ENCODE measurements at regions not wholly inside any gene's neighbourhood (a gene's known extent, or its start where the extent isn't known, plus 50 kb on each side); places are given as distances from the start of the nearest gene placed in this dataset.

- Histone ChIP-seq H3K4me3 (ENCODE audit: low read depth, low read length) (no peak overlapping the region), H3K27ac (ENCODE audit: extremely low read depth, low read depth, low read length) (no peak overlapping the region), H3K36me3 (ENCODE audit: control insufficient read depth in 2 of 2, insufficient read depth in 1 of 2, low read length in 2 of 2) (no peaks in the 10 kb centered on the region), H3K4me1 (ENCODE audit: control insufficient read depth, insufficient read depth, low read length) (no peaks in the 10 kb centered on the region), H3K9me3 (ENCODE audit: control insufficient read depth, insufficient read depth, low read depth, low read length) (no peaks in the 10 kb centered on the region)
- POLR2A ChIA-PET: no interaction called here
- CTCF ChIA-PET: no interaction called here
- no peak for TF ChIP-seq ZBTB6 (tag by site-specific recombination; IDR thresholded peaks at IDR 0.05)
- TF ChIP-seq ZNF791 (tag by site-specific recombination; IDR thresholded peaks at IDR 0.05): no peak
- no peak for TF ChIP-seq ZNF521 (tag by site-specific recombination; IDR thresholded peaks at IDR 0.05)
- TF ChIP-seq ZNF404 (tag by site-specific recombination; IDR thresholded peaks at IDR 0.05): no peak
- no peak for TF ChIP-seq ZSCAN4 (tag by site-specific recombination; IDR thresholded peaks at IDR 0.05)
- TF ChIP-seq, protein P1, sequence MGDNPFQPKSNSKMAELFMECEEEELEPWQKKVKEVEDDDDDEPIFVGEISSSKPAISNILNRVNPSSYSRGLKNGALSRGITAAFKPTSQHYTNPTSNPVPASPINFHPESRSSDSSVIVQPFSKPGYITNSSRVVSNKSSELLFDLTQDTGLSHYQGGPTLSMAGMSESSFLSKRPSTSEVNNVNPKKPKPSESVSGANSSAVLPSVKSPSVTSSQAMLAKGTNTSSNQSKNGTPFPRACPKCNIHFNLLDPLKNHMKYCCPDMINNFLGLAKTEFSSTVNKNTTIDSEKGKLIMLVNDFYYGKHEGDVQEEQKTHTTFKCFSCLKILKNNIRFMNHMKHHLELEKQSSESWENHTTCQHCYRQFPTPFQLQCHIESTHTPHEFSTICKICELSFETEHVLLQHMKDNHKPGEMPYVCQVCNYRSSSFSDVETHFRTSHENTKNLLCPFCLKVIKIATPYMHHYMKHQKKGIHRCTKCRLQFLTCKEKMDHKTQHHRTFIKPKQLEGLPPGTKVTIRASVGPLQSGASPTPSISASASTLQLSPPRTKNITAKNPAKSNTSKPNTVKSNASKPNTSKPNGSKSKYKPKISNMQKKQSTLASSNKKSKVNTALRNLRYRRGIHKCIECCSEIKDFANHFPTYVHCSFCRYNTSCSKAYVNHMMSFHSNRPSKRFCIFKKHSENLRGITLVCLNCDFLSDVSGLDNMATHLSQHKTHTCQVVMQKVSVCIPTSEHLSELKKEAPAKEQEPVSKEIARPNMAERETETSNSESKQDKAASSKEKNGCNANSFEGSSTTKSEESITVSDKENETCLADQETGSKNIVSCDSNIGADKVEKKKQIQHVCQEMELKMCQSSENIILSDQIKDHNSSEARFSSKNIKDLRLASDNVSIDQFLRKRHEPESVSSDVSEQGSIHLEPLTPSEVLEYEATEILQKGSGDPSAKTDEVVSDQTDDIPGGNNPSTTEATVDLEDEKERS (tag by site-specific recombination; IDR thresholded peaks at IDR 0.05): no peak
- TF ChIP-seq OVOL3 (tag by site-specific recombination; IDR thresholded peaks at IDR 0.05): no peak
- TF ChIP-seq REST (tag by site-specific recombination; IDR thresholded peaks at IDR 0.05): no peak
- TF ChIP-seq ZNF324 (tag by site-specific recombination; IDR thresholded peaks at IDR 0.05): no peak
- no peak for TF ChIP-seq ZNF777 (tag by site-specific recombination; IDR thresholded peaks at IDR 0.05; ENCODE audit: borderline replicate concordance)
- no peak for TF ChIP-seq REPIN1 (tag by site-specific recombination; IDR thresholded peaks at IDR 0.05; ENCODE audit: low read depth)
- TF ChIP-seq ZNF501 (tag by site-specific recombination; IDR thresholded peaks at IDR 0.05): no peak
- no peak for TF ChIP-seq ZNF416 (tag by site-specific recombination; IDR thresholded peaks at IDR 0.05)
- TF ChIP-seq ZNF701 (tag by site-specific recombination; IDR thresholded peaks at IDR 0.05): no peak
- TF ChIP-seq, protein P2, sequence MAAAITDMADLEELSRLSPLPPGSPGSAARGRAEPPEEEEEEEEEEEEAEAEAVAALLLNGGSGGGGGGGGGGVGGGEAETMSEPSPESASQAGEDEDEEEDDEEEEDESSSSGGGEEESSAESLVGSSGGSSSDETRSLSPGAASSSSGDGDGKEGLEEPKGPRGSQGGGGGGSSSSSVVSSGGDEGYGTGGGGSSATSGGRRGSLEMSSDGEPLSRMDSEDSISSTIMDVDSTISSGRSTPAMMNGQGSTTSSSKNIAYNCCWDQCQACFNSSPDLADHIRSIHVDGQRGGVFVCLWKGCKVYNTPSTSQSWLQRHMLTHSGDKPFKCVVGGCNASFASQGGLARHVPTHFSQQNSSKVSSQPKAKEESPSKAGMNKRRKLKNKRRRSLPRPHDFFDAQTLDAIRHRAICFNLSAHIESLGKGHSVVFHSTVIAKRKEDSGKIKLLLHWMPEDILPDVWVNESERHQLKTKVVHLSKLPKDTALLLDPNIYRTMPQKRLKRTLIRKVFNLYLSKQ (tag by site-specific recombination; IDR thresholded peaks at IDR 0.05; ENCODE audit: borderline replicate concordance): no peak
- TF ChIP-seq ZNF223 (tag by site-specific recombination; IDR thresholded peaks at IDR 0.05): no peak
- TF ChIP-seq ZNF239 (tag by site-specific recombination; IDR thresholded peaks at IDR 0.05): no peak
- TF ChIP-seq ZNF335 (tag by site-specific recombination; conservative IDR thresholded peaks at IDR 0.05): no peak
- TF ChIP-seq KLF9 (tag by site-specific recombination; IDR thresholded peaks at IDR 0.05; ENCODE audit: low read depth): no peak
Observed at GRCh38 chr14:46596236-46596635, 55.3 kb downstream of the RPL10L start.
